A673 (cell line): ENCODE measurements at regions not wholly inside any gene's neighbourhood (a gene's known extent, or its start where the extent isn't known, plus 50 kb on each side); places are given as distances from the start of the nearest gene placed in this dataset.

Experiments used
- BruUV-seq: library from RNA; stranded (reverse); fragments of 400-500 nt; replicated peaks from 2 replicates; lab custom pipeline; 2021; lab: Mats Ljungman, UMichigan
- CTCF ChIA-PET: fragments of 300-600 bp; sonication (Branson Sonifier 250); formaldehyde crosslinking; loops from one replicate; lab custom pipeline; 2022; ENCODE audit warnings: antibody characterized with exemption; lab: Charles Lee
- POLR2A ChIA-PET: fragments of 300-600 bp; sonication (Branson Sonifier 250); formaldehyde crosslinking; loops from one replicate; lab custom pipeline; 2022; ENCODE audit warnings: antibody characterized with exemption; ENCODE audit not compliant: low non-redundant PET; lab: Charles Lee
- DNase-seq: peaks from one replicate; pipeline ENCODE4 v3.0.0-alpha.2; 2015; ENCODE audit warnings: low spot score
- H3K27ac ChIP-seq: fragments of 200-600 bp; sonication (generic); 2 replicates; pipeline ENCODE4 v1.5.1; 2016; ENCODE audit warnings: mixed run types, low read depth, mild to moderate bottlenecking, mixed read lengths, antibody characterized with exemption, low read length; ENCODE audit not compliant: poor library complexity, severe bottlenecking
- H3K27me3 ChIP-seq: fragments of 200-600 bp; sonication (generic); replicated peaks from 2 replicates; pipeline ENCODE4 v1.6.1; 2017; ENCODE audit warnings: mixed run types, low read depth, mild to moderate bottlenecking, mixed read lengths, antibody characterized with exemption, low read length; ENCODE audit not compliant: insufficient read depth, poor library complexity
- H3K36me3 ChIP-seq: fragments of 200-600 bp; sonication (generic); 2 replicates; pipeline ENCODE4 v1.6.1; 2016; ENCODE audit warnings: mixed run types, mild to moderate bottlenecking, mixed read lengths, antibody characterized with exemption, low read length; ENCODE audit not compliant: insufficient read depth, poor library complexity, severe bottlenecking
- H3K4me1 ChIP-seq: fragments of 200-600 bp; sonication (generic); 2 replicates; pipeline ENCODE4 v1.6.1; 2017; ENCODE audit warnings: mixed run types, mild to moderate bottlenecking, mixed read lengths, antibody characterized with exemption, low read length; ENCODE audit not compliant: insufficient read depth, poor library complexity, severe bottlenecking
- H3K4me3 ChIP-seq: fragments of 200-600 bp; sonication (generic); 2 replicates; pipeline ENCODE4 v1.5.1; 2016; ENCODE audit warnings: low read depth, mixed run types, mild to moderate bottlenecking, mixed read lengths, low read length; ENCODE audit not compliant: poor library complexity, severe bottlenecking
- H3K9me3 ChIP-seq: fragments of 200-600 bp; sonication (generic); 2 replicates; pipeline ENCODE4 v1.6.1; 2016; ENCODE audit warnings: mixed run types, low read depth, mild to moderate bottlenecking, mixed read lengths, antibody characterized with exemption, low read length; ENCODE audit not compliant: poor library complexity, severe bottlenecking
- EZH2 ChIP-seq: fragments of 200-600 bp; sonication (generic); IDR thresholded peaks from 2 replicates; pipeline ENCODE4 v1.6.1; 2017; ENCODE audit warnings: borderline replicate concordance, low read depth, mild to moderate bottlenecking, mixed read lengths, antibody characterized with exemption, low read length; ENCODE audit not compliant: poor library complexity, severe bottlenecking
- intact Hi-C: fragments of 100-400 bp; cut with micrococcal nuclease; formaldehyde crosslinking; loops from one replicate; pipeline ENCODE4 v1.10.0; 2022; ENCODE audit not compliant: unreplicated experiment
- TF ChIP-seq, protein P1 (sequence below): fragments of 300-800, 200-600 bp; sonication (generic); conservative IDR thresholded peaks from 2 replicates; pipeline ENCODE4 v1.5.1; 2017; ENCODE audit warnings: low read depth, mild to moderate bottlenecking, antibody characterized with exemption, low read length, moderate library complexity, mixed read lengths

DNA sequence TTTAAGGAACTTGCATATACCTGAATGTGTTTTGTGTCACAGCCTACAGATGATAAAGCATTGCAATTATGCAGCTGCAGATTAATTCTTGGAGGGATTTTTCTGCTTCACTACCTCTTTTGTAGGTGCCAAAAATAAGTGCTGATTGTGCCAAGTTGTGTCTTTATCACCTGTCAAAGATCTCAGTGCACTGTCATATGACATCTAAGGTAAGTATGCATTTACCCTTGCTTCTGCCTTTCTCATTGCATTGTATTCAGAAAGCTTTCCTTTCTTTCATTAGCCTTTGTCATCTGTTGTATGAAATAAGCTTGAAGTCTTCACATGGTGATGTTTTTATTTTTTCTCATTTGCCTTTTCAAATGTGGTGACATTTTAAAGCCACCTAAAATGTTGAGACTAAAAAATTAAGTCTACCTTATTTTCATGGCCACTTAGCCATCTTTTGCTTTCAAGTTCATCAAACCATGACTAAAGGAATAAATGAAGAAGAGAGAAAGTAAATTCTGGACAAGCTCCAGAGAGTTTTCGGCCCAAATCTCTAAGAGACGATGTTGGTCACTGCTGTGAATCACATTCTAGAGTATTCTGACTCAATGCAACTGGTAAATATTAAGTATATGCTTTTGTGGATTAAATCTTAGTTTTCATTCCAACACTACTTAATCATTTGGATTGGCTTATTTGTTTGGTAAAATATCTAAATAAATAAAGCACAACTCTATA is 381.8 kb upstream of the EPHA3 start:
- POLR2A ChIA-PET, result no interaction called here
- Histone ChIP-seq H3K4me1 (no peaks in the 10 kb centered on the region), H3K27ac (no peak overlapping the region), H3K36me3 (no peaks in the 10 kb centered on the region), H3K9me3 (no peaks in the 10 kb centered on the region), H3K27me3 (no peaks in the 10 kb centered on the region), H3K4me3 (no peak overlapping the region)
- CTCF ChIA-PET, result no interaction called here
- BruUV-seq, result no TSS peak
- TF ChIP-seq, protein P1, sequence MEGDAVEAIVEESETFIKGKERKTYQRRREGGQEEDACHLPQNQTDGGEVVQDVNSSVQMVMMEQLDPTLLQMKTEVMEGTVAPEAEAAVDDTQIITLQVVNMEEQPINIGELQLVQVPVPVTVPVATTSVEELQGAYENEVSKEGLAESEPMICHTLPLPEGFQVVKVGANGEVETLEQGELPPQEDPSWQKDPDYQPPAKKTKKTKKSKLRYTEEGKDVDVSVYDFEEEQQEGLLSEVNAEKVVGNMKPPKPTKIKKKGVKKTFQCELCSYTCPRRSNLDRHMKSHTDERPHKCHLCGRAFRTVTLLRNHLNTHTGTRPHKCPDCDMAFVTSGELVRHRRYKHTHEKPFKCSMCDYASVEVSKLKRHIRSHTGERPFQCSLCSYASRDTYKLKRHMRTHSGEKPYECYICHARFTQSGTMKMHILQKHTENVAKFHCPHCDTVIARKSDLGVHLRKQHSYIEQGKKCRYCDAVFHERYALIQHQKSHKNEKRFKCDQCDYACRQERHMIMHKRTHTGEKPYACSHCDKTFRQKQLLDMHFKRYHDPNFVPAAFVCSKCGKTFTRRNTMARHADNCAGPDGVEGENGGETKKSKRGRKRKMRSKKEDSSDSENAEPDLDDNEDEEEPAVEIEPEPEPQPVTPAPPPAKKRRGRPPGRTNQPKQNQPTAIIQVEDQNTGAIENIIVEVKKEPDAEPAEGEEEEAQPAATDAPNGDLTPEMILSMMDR, result no peak
- TF ChIP-seq EZH2, result no peak
- no peak for DNase-seq
- intact Hi-C loops, result no loop called here

DNA sequence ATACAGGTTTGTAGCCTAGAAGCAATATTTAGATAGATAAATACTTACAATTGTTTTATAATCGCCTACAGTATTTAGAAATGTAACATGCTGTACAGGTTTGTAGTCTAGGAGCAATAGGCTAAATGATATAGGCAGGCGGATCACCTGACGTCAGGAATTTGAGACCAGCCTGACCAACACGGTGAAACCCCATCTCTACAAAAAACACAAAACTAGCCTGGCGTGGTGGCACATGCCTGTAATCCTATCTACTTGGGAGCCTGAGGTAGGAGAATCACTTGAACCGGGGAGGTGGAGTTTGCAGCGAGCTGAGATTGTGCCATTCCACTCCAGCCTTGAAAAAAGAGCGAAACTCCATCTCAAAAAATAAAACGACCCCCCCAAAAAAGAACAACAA is 375.2 kb upstream of the EPHA3 start:
- POLR2A ChIA-PET, result no interaction called here
- intact Hi-C loops, result no loop called here
- no TSS peak for BruUV-seq
- Histone ChIP-seq H3K27ac (no peak overlapping the region), H3K4me1 (no peaks in the 10 kb centered on the region), H3K27me3 (no peaks in the 10 kb centered on the region), H3K4me3 (no peak overlapping the region), H3K9me3 (no peaks in the 10 kb centered on the region), H3K36me3 (no peaks in the 10 kb centered on the region)
- TF ChIP-seq EZH2, result no peak
- TF ChIP-seq, protein P1, result no peak
- no peak for DNase-seq
- CTCF ChIA-PET, result no interaction called here

DNA sequence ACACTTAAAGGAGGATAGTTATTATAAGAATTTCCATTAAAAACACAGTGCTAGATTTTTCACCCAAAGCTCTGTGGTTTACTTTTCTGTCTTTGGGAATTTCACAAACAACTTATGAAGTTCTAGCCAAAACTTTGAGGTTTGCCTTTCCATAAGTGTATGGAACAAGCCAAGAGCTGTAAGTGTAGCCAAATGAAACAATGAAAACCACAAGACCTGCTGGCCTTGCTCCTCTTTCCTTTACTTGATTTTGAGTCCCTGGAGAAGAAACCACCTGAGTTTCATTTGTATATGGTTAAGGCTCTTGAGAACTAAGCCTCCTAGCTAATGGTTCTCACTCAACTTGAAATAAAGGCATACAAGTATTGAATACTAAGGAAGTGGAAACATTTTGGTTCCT is 365.3 kb upstream of the EPHA3 start:
- H3K27me3 ChIP-seq, result no peaks in the 10 kb centered on the region
- H3K4me1 ChIP-seq, result peaks cover 9% of the 10 kb centered on the region
- CTCF ChIA-PET, result no interaction called here
- H3K9me3 ChIP-seq, result no peaks in the 10 kb centered on the region
- intact Hi-C loops, result no loop called here
- H3K4me3 ChIP-seq, result no peak overlapping the region
- H3K27ac ChIP-seq, result no peak overlapping the region
- no TSS peak for BruUV-seq
- TF ChIP-seq, protein P1, result no peak
- no peak for TF ChIP-seq EZH2
- POLR2A ChIA-PET, result no interaction called here
- H3K36me3 ChIP-seq, result no peaks in the 10 kb centered on the region
- DNase-seq, result no peak
